Erythroblast (primary cell): ENCODE measurements at regions not wholly inside any gene's neighbourhood (a gene's known extent, or its start where the extent isn't known, plus 50 kb on each side); places are given as distances from the start of the nearest gene placed in this dataset.
"Not testable (repeated sequence)": the region's sequence is repeated elsewhere in the genome, so short reads cannot be mapped to it uniquely, and the experiment has no call there.

ENCODE experiments used
- GATA1 ChIP-seq: IDR thresholded peaks from 2 replicates; pipeline ENCODE4 v1.6.1; 2011; ENCODE audit warnings: low read depth, mild to moderate bottlenecking, control low read depth, low read length, moderate library complexity
- POLR2A ChIP-seq: IDR thresholded peaks from 2 replicates; pipeline ENCODE4 v1.6.1; 2011; ENCODE audit warnings: mild to moderate bottlenecking, low read length

GRCh38 chr15:31718625-31719024, 311.7 kb upstream of the CHRNA7 start:
- not testable (repeated sequence) for TF ChIP-seq POLR2A, GATA1
